ENCODE measurements at regions not wholly inside any gene's neighbourhood (a gene's known extent, or its start where the extent isn't known, plus 50 kb on each side); places are given as distances from the start of the nearest gene placed in this dataset.
A peak's percentile ranks its signal among the peaks of the same experiment; 100 is the strongest.

GRCh38 chrX:76253432-76253831 is 80.6 kb downstream of the PBDC1 start:
- CTCF ChIA-PET = interaction anchor here (0.8 to 2.1 kb wide), 3 partner anchors 81 to 105 kb away, joined by 3 to 5 read pairs (median 4); no protein-coding TSS in a partner anchor
- no peak for TF ChIP-seq NR1H2 (CRISPR knock-in tag; IDR thresholded peaks at IDR 0.05)
- 0 out of 2 replicates have a peak, but pooled peaks have one; percentile 18 for TF ChIP-seq CTCF (IDR thresholded peaks at IDR 0.05)
- peaks cover 9% of the 10 kb centered on the region for H3K27me3 Mint-ChIP-seq (ENCODE audit: low read depth)
- H3K4me3 Mint-ChIP-seq = no peak overlapping the region
- no peak overlapping the region for H3K27ac Mint-ChIP-seq
- ATAC-seq (peak; percentile 92), DNase-seq (ENCODE audit: low spot score) (peak; percentile 28)
- H3K9me3 Mint-ChIP-seq = no peaks in the 10 kb centered on the region
- no peaks in the 10 kb centered on the region for H3K4me1 Mint-ChIP-seq
- H3K36me3 Mint-ChIP-seq = no peaks in the 10 kb centered on the region
- POLR2A ChIA-PET = no interaction called here

- Mint-ChIP-seq H3K9me3 (peaks cover 25% of the 10 kb centered on the region), H3K36me3 (0 out of 2 replicates have a peak, but pooled peaks cover 2% of the 10 kb centered on the region), H3K4me3 (no peak overlapping the region), H3K4me1 (0 out of 2 replicates have a peak, but pooled peaks cover 3% of the 10 kb centered on the region), H3K27ac (no peak overlapping the region), H3K27me3 (ENCODE audit: low read depth) (no peaks in the 10 kb centered on the region)
- ATAC-seq (peak; percentile 82), DNase-seq (ENCODE audit: low spot score) (peak; percentile 47)
- no peak for TF ChIP-seq MLX (CRISPR knock-in tag; IDR thresholded peaks at IDR 0.05)
- TF ChIP-seq ZNF138 (CRISPR knock-in tag; conservative IDR thresholded peaks at IDR 0.05) = no peak
- 0 out of 2 replicates have a peak, but pooled peaks have one; percentile 25 for TF ChIP-seq CTCF (IDR thresholded peaks at IDR 0.05)
- ChIA-PET POLR2A (interaction anchor here (0.6 to 0.8 kb wide), 2 partner anchors 175 to 259 kb away, joined by 3 read pairs; no protein-coding TSS in a partner anchor), CTCF (interaction anchor here (0.6 to 1.7 kb wide), 6 partner anchors 169 to 1620 kb away, joined by 3 to 36 read pairs (median 4); partner anchors contain the start of gene COX7B)
Observed at GRCh38 chrX:76279007-76279406, 106.1 kb downstream of the PBDC1 start.

Measured in WTC11 (cell line).